PC-3 (cell line): ENCODE measurements at regions not wholly inside any gene's neighbourhood (a gene's known extent, or its start where the extent isn't known, plus 50 kb on each side); places are given as distances from the start of the nearest gene placed in this dataset.
"Not testable (repeated sequence)": the region's sequence is repeated elsewhere in the genome, so short reads cannot be mapped to it uniquely, and the experiment has no call there.

Source experiments
- CTCF ChIP-seq: fragments of 300-600 bp; sonication (generic); conservative IDR thresholded peaks from 2 replicates; pipeline ENCODE4 v1.5.1; 2017; ENCODE audit warnings: antibody characterized with exemption, low read depth, mild to moderate bottlenecking, low read length
- EZH2 ChIP-seq: fragments of 300-600 bp; sonication (generic); IDR thresholded peaks from one replicate; pipeline ENCODE4 v1.6.1; 2017; ENCODE audit warnings: antibody characterized with exemption, mild to moderate bottlenecking, low read length; ENCODE audit not compliant: unreplicated experiment
- EZH2phosphoT487 ChIP-seq: fragments of 300-600 bp; sonication (generic); IDR thresholded peaks from 2 replicates; pipeline ENCODE4 v1.6.1; 2018; ENCODE audit warnings: mild to moderate bottlenecking, antibody characterized with exemption, low read length, borderline replicate concordance

DNA sequence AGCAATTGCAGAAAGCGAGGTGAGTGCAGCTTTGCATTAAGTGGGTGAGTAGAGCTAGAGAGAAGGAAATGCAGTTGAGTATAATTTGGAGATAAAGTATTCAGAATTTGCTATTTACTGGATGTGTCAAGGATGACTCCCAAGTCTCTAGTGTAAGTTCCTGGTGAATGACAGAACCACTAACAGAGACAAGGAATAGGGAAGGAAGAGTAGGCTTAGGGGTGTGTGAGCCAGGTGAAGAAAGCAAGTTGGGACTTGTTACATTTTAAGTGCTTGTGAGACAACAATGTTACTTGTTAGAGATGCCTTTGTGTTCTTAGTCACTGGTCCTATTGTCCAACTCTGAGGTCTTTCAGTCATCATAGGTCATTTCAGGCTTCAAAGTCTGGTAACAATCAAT is 70.8 kb downstream of the TBC1D26 start:
- not testable (repeated sequence) for TF ChIP-seq CTCF, EZH2phosphoT487, EZH2
